M059J (cell line): ENCODE measurements at regions not wholly inside any gene's neighbourhood (a gene's known extent, or its start where the extent isn't known, plus 50 kb on each side); places are given as distances from the start of the nearest gene placed in this dataset.
A peak's percentile ranks its signal among the peaks of the same experiment; 100 is the strongest.

Experiments
- DNase-seq: peaks from one replicate; pipeline ENCODE4 v3.0.0-alpha.2; 2012; ENCODE audit warnings: low read depth

DNA sequence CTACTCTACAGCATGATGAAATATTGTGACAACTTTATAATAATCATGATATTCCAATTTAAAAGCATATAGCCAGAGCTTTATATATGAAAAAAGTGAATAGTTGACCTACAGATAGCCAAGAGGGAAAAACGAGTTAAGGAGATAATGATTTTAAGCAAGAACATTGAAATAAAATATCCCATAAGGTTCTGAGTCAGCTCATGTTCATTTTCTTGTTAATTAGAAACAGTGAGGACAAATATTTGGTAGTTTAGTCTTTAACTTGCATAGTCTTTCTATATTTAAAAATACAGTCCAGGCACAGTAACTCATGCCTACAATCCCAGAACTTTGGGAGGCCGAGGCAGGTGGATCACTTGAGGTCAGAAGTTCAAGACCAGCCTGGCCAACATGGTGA lies 55.8 kb upstream of the CDH6 start:
- DNase-seq, result no peak

DNA sequence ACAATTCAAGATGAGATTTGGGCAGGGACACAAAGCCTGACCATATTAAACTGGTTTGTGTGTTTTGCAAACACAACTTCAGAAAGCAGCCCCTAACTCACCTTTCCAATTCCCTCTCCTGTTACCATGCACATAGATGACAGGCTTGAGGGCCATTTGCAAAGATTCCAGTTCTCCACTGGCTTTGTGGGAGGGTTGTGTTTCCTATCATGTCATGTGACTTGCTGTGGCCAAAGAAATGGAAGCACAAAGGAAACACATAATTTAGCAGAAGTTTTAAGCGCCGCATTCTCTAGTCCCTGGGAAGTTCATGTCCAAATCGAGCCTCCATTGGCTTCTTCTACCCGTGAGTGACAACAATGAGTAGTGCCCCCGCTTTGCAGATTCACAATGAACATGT lies 57.9 kb upstream of the CDH6 start:
- no peak for DNase-seq

DNA sequence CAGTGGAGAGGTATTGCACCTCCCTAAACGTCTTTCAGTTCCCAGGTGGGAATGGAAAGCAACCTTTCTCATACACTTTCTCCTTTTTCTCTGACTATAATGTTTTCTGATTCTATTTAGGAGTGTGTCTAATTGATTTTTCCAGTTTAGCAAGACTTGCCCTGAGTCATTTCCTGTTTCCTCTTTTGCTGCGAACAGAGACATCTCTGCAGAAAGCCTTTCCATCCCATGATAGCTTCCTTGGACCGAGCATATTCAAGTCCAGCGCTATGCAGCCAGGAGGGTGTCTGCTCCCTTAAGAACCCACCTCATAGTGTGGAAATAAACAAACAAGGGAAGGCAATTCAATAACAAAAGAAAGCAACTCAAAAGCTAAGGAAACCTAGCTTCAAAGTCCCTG lies 60.0 kb upstream of the CDH6 start:
- peak; percentile 70 for DNase-seq

DNA sequence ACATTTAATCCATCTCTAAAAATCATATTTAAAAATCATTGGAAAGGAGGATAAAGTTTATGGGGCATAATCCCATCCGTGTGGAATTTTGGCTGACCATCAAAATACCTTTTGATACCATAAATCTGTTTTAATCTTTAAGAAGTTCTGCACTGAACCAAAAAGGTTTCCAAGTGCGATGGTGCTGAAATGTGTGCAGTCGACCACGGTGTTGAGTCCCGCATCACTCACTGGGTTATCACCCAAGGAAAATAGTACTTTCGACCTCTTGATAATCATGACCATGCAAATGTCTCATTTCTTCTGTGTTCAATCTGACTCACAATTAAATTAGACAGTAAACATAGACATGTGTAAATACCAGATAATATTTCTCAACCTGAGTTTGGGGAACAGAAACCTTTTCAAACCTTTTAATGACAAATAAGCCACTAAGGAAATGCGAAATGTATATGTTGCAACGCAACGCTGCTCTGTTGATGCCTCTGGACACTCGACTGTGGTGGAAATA lies 62.0 kb upstream of the CDH6 start:
- peak; percentile 26 for DNase-seq

DNA sequence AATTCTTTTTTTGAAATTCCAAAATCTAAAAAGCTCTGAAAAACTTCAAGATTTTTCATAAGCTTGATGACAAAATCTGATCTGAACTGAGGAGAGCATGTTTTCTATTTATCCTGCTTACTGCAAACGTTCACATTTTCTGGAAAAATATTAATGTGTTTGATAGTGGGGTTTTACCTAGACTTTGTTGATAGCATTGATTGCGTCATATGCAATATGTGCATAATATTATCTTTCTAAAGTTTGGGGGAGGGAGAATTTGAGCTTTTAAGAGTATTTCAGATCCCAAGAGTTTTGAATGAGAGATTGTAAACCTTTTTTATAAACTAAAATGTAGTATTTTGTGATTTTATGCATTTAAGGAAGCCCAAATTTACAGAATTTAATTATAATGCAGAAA lies 62.8 kb upstream of the CDH6 start:
- no peak for DNase-seq

DNA sequence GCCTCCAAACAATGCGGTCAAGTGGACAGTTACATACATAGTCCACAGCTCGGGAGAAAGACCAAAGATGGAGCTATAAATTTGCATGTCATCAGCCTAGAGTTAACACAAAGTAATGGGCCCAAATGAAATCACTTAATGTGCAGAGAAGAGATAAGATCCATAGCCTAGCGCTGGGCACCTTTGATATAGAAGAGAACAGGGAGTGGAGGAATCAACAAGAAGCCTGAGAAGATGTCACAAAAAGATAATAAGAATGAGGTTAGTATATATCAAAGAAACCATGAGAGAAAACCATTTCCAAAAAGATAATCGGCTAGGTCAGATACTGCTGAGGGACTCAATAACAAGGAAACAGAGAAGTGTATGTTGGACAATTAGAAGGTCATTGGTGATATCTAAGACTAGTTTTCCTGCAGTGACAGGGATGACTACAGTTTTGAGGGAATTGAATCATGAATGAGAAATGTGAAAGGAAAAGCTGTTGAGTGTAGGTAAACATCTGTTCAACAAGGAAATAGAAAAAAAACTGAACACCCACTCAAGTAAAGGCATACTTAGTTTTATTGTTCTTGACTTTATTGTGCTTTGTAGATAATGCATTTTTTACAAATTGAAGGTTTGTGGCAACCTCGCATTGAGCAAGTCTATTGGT lies 68.7 kb upstream of the CDH6 start:
- DNase-seq, result no peak

DNA sequence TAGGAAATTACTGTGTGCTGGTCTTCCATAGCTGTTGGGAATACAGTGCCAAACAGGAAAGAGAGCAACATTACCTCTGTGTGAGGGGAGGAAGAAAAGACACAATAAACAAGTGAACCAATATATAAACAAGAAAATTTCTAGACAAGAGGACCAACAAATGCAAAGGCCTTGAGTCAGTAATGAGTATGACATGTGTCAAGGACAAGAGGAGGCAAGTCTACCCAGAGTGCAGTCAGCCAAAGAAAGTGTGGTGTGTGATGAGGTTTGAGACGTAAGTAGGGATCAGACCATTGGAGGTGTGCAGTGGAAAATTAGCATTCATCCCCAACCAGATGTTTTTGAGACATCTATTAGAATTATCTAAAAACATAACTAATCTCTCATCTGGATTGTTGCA lies 69.5 kb upstream of the CDH6 start:
- DNase-seq, result no peak

DNA sequence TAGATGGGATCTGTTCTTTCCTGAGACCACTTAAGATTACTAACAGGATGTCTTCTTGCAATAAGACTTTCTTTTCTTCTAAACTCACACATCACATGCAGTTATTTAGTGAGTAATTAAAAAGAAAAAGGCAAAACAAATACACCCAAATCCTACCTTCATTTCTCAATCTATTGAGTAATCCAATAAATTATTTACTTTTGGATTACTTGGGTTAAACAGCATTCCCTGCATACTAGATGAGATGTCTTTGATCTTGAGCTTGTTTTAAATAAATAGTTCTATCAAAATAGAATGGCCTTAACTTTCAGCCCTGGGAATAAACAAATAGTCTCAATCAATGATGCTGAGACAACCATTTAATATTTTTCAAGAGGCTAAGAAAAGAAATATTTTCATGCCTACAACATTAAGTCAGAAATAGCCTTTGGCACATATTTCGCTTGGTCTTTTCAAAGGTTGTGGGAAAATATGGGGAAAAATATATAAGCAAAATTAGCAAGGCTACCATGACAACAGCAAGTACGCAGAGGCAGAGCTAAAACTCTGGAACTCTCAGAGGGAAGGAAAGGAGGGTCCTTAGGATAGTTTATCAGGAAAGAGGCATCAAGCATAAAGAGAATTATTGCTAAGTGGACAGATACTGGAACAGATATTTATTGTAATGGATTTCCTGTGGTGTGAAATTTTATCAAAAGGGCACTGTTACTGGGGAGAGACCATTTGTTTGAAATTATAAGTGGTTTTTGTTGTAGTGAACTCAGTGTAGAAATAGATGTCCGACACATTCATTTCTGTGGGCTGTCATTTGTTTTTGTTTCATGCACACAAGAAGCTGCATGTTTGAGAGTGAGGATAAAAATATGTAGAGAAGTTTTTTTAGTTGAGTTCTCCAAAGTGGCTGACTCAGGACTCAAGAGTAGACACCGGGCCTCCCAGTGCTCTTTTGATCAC lies 70.2 kb upstream of the CDH6 start:
- no peak for DNase-seq

DNA sequence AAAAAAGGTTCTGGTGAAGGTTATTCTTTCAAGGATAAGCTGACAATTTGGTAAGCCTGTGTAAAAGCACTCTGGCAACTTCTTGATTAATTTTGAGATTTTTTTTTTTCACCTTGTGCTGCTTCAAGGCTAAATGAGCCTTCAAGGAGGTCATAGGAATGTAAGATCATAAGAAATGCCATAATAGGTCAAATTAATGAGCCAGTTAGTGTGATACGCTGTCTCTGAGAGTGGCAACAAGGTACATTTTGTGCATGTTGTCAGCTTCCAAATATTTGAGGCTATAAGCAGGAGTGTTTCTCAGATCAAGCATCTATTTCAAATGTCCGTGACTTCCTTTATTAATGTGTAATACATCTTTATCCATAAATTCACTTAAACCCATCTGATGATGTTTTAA lies 72.3 kb upstream of the CDH6 start:
- DNase-seq, result no peak

DNA sequence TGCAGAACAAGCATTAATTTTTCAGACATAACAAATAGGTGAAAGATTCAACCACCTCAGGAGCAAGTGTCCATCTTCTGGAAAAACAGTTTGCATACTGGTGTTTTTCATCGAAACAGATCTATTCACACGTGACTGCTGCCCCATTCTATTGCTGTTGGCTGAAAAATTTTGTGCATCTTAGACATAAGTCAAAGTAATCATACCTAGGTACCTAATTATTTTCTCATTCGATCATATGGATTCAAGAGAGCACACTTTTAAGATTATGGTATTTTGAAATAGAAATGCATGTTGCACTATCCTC lies 72.9 kb upstream of the CDH6 start:
- DNase-seq, result no peak

DNA sequence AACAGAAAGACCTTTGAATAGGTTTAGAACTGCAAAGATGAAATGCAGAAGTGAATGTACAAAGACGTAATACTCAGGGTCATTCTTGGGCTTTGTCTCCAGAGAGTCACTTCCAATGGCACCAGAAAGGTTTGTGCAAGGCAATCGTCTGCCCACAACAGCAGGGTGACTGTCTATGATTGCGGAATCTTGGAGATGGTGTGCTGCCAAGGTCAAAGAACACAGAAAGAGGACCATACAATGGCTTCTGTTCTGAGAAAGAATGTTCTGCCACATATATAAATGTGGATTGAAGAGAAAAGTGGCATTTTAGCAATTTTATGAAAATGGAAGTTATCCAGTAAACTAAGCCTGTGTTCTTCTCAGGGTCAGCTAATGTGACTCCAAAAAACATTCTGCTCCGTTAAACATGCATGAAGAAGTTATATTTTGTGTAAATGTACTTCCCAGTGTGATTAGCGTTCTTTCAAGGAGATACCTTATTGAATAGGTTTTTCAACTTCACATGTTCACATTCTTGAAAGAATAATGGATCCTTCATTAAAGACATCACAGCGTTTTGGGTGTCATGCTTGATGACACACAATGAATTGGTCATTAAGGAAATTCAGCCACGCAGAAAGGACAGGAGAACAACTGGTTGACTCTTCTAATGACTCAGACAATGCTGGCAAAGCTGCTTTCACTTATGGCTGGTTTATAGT lies 73.4 kb upstream of the CDH6 start:
- peak; percentile 30 for DNase-seq

DNA sequence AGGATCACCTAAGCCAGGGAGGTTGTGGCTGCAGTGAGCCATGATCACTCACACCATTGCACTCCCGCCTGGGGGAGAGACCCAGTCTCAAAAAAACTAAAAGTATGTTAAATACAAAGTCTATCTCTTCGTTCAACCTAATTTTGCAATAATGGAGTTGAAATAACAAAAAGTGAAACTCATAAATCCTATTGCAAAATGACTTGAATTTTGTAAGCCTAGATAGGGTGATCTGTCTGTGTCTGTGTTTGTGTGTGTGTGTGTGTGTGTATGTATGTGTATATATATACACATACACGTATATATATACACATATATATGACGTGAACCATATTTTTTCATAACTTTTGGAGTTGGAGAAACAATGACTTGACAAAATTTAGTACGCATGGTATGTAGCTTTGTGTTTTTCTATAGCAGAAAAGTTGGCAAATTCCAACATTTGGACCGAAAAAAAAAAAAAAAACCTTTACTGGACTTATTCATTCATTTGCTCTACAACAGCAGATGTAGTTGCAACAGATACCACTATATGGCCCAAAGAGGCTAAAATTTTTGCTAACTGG lies 76.9 kb upstream of the CDH6 start:
- no peak for DNase-seq

DNA sequence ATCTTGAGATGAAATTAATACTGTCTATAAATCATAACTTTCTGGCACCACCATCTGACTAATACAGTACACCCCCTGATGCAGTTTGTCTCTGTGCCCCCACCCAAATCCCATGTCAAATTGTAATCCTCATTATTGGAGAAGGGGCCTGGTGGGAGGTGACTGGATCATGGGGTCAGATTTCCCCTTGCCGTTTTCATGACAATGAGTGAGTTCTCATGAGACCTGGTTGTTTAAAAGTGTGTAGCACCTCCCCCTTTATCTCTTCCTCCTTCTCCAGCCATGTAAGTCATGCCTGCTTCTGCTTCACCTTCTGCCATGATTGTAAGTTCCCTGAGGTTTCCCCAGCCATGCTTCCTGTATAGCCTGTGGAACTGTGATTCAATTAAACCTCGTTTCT lies 78.7 kb upstream of the CDH6 start:
- DNase-seq, result no peak

DNA sequence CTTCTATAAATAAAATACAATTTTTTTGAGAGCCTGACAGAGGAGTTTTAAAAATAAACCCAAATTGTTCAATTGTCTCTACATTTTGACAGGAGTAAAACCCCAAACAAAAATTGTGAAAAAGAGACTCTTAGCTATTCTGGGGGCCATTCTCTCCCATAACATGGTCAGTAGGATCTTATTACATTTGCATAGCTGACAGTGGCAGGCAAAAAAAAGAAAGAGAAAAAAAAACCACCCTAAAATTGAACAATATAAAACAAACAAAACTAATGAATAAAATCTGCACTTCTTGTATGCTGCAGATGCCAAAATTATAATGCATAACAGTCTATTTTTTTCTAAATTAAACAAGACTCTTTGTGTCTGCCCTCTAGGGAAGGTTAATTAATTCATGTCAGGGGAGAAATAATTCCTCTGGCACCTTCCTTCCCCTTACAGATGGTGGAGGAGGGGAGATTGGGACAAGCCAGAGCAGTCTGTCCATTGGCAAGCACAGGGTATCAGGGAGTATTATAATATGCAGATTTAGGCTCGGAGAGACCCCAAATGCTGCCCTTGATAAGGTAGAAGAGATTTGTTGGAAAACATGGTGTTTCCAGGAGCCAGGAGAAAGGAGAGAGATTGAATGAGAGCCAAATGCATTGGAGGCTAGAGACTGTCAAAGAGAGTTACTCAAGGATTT lies 79.7 kb upstream of the CDH6 start:
- no peak for DNase-seq

DNA sequence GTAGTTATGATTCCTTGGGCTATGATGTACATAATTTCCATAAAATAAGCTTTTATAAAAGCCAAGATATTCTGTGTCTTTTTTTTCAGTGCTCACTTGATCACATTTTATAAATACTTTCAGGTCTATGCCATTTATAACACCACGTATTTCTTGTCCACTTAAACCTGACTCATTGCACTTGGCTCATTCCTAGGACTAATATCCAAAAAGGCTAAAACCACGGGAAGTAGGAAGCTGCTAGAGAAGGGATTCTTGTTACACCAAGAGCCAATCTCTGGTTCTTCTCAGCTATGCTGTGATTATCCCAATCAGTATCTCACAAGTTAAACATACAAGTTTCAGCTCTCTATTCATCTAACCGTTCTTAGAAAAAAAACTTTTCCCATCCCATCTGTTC lies 80.4 kb upstream of the CDH6 start:
- peak; percentile 47 for DNase-seq

DNA sequence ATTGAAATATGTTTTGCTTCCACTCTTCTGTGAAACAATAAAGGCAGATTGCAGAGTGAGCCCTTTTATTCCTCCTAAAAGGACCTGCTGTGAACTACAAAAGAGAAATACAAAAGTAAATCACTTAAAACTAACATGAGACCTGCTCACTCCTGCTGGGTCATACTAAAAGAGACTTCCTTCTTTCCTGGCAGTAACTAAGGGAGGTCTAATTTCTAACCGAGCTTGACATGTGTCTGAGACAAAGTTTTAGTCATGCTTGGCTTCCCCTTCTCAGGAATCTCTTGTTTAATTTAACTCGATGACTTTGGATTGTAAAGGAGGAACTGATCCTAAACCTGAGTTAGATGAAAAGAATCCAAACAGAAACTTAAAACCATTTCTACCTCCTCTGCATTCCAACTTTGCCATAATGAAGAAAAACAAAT lies 86.4 kb upstream of the CDH6 start:
- peak; percentile 43 for DNase-seq

DNA sequence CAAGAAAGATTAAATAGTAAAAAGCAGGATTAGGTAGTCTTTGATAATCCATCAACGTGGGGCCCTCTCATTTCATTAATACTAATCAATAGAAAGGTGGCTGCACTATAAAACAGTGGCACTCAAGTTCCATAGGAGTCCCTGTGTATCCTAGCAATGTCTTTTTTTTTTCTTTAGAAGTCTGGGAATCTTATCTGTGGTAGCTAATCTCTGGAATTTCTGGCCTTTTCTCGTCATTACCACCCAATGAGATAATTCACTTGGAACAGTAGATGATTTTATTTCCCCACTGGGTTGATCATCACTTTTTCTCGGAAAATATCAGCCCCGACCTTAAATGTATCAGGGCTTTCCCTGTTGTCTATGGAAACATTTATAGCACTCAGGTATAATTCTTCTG lies 86.8 kb upstream of the CDH6 start:
- DNase-seq, result no peak

DNA sequence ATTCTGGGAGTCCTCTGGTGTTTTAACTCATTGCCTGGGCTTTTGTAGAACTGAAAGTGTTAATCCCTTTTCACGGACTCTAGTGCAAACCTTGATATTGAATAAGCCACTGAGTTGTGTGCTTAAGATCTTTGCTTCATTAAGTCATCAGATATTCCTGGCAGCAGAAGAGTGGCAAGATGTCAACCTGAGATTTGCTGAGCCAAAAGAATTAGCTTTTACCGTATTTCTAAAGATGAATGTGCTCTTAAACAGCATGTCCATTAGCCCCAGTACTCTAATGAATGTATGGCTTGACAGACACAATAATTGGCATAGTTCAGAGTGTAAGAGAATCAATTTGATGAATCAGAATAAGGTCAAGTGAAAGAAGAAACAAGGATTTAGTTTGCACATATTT lies 87.2 kb upstream of the CDH6 start:
- no peak for DNase-seq

DNA sequence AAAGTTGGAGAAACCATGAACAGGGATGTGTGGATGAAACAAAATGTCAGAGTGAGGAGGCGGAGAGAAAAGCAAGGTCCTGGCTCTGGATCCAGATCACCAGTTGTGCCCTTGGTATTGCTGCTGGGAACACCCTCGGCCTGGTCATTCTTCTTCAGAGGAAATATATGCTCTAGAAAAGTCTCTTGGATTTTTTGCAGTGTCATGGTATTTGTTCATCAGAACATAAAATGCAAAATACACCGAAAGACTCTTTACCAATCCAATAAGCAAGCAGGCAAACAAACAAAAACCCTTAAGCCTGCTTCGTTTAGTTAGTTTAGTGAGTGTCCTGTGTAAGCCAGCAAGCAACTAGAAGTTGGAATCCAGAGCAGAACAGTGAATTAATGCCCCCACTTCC lies 88.7 kb upstream of the CDH6 start:
- DNase-seq, result no peak

DNA sequence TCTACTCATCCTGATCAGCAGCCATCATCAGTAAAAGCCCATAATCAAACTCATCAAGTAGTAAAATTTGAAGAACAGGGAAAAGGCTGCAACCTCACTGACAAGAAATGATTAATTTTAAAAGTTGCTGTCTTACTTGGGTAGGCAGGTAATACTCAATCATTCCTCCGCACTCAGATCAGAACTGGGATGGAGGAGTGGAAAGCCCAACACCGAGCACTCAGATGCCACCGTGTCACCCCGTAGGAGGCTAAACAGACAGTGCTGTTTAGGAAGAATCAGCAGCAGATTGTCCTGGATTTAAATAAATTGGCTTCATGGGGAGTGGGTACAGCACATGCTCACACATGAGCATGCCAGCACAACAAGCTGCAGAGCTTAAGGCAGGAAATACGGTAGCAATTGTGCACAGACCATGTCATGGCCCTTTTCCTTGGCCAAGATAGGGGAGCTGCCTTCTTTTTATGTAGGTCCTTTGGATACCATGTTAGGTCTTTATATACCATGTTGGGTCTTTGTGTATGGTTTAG lies 92.6 kb upstream of the CDH6 start:
- DNase-seq, result no peak

DNA sequence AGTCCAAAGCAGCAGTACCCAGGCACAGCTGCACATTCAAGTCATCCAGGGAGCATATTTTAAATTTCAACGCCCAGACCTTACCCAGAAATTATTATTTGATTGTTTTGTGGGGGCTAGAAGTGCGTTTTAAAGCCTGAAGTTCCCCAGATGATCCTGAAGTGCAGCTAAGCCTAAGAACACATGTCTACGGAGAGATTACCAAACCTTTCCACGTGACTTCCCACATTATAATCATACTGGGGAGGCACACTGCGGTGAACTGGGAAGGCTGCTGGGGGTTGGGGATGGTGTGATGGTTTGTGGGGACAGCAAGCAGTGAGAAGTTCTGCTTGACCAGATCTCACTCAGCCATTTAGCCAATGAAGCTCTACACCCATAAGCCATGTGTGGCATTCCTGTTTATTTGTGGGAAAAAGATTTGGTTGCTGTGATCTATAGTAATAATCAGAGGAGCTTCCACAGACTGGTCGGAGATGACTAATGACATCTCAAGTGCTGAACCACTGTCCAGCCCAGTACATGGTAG lies 93.4 kb upstream of the CDH6 start:
- no peak for DNase-seq
